Endothelial cell of umbilical vein (primary cell): ENCODE measurements at regions not wholly inside any gene's neighbourhood (a gene's known extent, or its start where the extent isn't known, plus 50 kb on each side); places are given as distances from the start of the nearest gene placed in this dataset.

ENCODE experiments used
- BruUV-seq: library from RNA; stranded (reverse); fragments of 400-500 nt; replicated peaks from 2 replicates; lab custom pipeline; 2021; lab: Mats Ljungman, UMichigan
- CTCF ChIA-PET: fragments of 300-600, 350-600 bp; sonication (Branson Sonifier 250); formaldehyde crosslinking; loops from one replicate; lab custom pipeline; 2021; ENCODE audit warnings: antibody characterized with exemption, inconsistent platforms; lab: Charles Lee
- POLR2A ChIA-PET: fragments of 300-600, 350-600 bp; sonication (Branson Sonifier 250); formaldehyde crosslinking; loops from one replicate; lab custom pipeline; 2021; ENCODE audit warnings: antibody characterized with exemption, inconsistent platforms; lab: Charles Lee
- DNase-seq: peaks from one replicate; pipeline ENCODE4 v3.0.0-alpha.2; 2011; ENCODE audit warnings: low read depth, low spot score
- FAIRE-seq: peaks from 2 replicates; lab custom pipeline; 2011; peaks lifted over from hg19 to GRCh38; lab: Jason Lieb, UNC
- H2AFZ ChIP-seq: 2 replicates; pipeline ENCODE4 v1.6.0; 2012; ENCODE audit warnings: low read depth, low read length, control low read depth, inconsistent platforms
- H3K27ac ChIP-seq: 2 replicates; pipeline ENCODE4 v1.5.1; 2011; ENCODE audit warnings: low read depth, mild to moderate bottlenecking, control low read depth, low read length, moderate library complexity; ENCODE audit not compliant: insufficient read depth
- H3K27me3 ChIP-seq, 2 experiments: 2 replicates each; pipeline versions ENCODE4 v1.6.0 to v1.6.1; 2011; ENCODE audit warnings: low read length in 2 of 2, mixed read lengths in 1 of 2; ENCODE audit not compliant: control insufficient read depth in 2 of 2, insufficient read depth in 2 of 2
- H3K36me3 ChIP-seq, 2 experiments: 2 replicates in 1 of 2; 3 replicates in 1 of 2; pipeline ENCODE4 v1.5.1; 2011; ENCODE audit warnings: low read length in 2 of 2, mild to moderate bottlenecking in 1 of 2, moderate library complexity in 1 of 2; ENCODE audit not compliant: control insufficient read depth in 2 of 2, insufficient read depth in 2 of 2; ENCODE audit errors: extremely low read depth in 1 of 2
- H3K4me1 ChIP-seq: 3 replicates; pipeline ENCODE4 v1.5.1; 2011; ENCODE audit warnings: mild to moderate bottlenecking, low read length; ENCODE audit not compliant: control insufficient read depth, insufficient read depth; ENCODE audit errors: extremely low read depth
- H3K4me2 ChIP-seq: 2 replicates; pipeline ENCODE4 v1.6.1; 2011; ENCODE audit warnings: low read length, control low read depth, mixed read lengths; ENCODE audit not compliant: insufficient read depth
- H3K4me3 ChIP-seq, 3 experiments: fragments of 200-600 bp in 1 of 3; sonication (generic), shearing (Covaris generic) in 1 of 3; replicated peaks in 1 of 3; 2 replicates each; pipeline ENCODE4 v1.5.1; 2011 to 2016; ENCODE audit warnings: control low read depth in 3 of 3, low read length in 3 of 3, mild to moderate bottlenecking in 2 of 3, inconsistent platforms in 1 of 3, low read depth in 1 of 3, moderate library complexity in 1 of 3; ENCODE audit not compliant: insufficient read depth in 1 of 3
- H3K79me2 ChIP-seq: 2 replicates; pipeline ENCODE4 v1.6.0; 2012; ENCODE audit warnings: low read length, inconsistent platforms; ENCODE audit not compliant: control insufficient read depth, insufficient read depth
- H3K9ac ChIP-seq: replicated peaks from 2 replicates; pipeline ENCODE3; 2011; ENCODE audit warnings: low read length, control low read depth; ENCODE audit not compliant: insufficient read depth; ENCODE audit errors: extremely low read depth
- H3K9me1 ChIP-seq: replicated peaks from 3 replicates; pipeline ENCODE4 v1.6.0; 2011; ENCODE audit warnings: mild to moderate bottlenecking, low read length; ENCODE audit not compliant: control insufficient read depth, insufficient read depth; ENCODE audit errors: extremely low read depth
- H3K9me3 ChIP-seq: replicated peaks from 2 replicates; pipeline ENCODE4 v1.5.1; 2012; ENCODE audit warnings: low read length, inconsistent platforms; ENCODE audit not compliant: control insufficient read depth, insufficient read depth
- H4K20me1 ChIP-seq: replicated peaks from 2 replicates; pipeline ENCODE3; 2011; ENCODE audit warnings: mild to moderate bottlenecking, low read length; ENCODE audit not compliant: control insufficient read depth, insufficient read depth; ENCODE audit errors: extremely low read depth
- EZH2 ChIP-seq: IDR thresholded peaks from 2 replicates; pipeline ENCODE4 v1.6.1; 2012; ENCODE audit warnings: borderline replicate concordance, low read depth, mild to moderate bottlenecking, moderate library complexity, low read length, inconsistent platforms; ENCODE audit not compliant: severe bottlenecking
- FOS ChIP-seq: IDR thresholded peaks from 2 replicates; pipeline ENCODE4 v1.6.1; 2011; ENCODE audit warnings: mild to moderate bottlenecking, low read length, moderate library complexity, borderline replicate concordance; ENCODE audit not compliant: insufficient read depth
- GATA2 ChIP-seq: IDR thresholded peaks from 2 replicates; pipeline ENCODE4 v1.7.0; 2011; ENCODE audit warnings: low read depth, mild to moderate bottlenecking, moderate library complexity, mixed read lengths, low read length; ENCODE audit not compliant: insufficient read length, insufficient read depth
- JUN ChIP-seq: IDR thresholded peaks from 2 replicates; pipeline ENCODE4 v1.6.1; 2011; ENCODE audit warnings: borderline replicate concordance, low read depth; ENCODE audit not compliant: insufficient read length, insufficient read depth
- MYC ChIP-seq: IDR thresholded peaks from one replicate; pipeline ENCODE4 v1.6.1; 2011; ENCODE audit warnings: mild to moderate bottlenecking, low read depth, low read length
- POLR2A ChIP-seq: IDR thresholded peaks from 2 replicates; pipeline ENCODE4 v1.6.1; 2012; ENCODE audit warnings: low read depth, mild to moderate bottlenecking, control low read depth, low read length
- POLR2AphosphoS5 ChIP-seq: IDR thresholded peaks from 2 replicates; pipeline ENCODE4 v1.6.1; 2012; ENCODE audit warnings: low read depth, mild to moderate bottlenecking, control low read depth, low read length, moderate library complexity; ENCODE audit not compliant: insufficient read depth
- dilution Hi-C: fragments of 300-500 bp; cut with MboI; formaldehyde crosslinking; loops from one replicate; pipeline ENCODE4 v1.15.0; 2019; ENCODE audit warnings: low sequenced_read_pairs; ENCODE audit not compliant: extremely low pct_ligation_motif_present
- intact Hi-C: fragments of 100-400 bp; cut with micrococcal nuclease; formaldehyde crosslinking; loops from one replicate; pipeline ENCODE4 v1.10.0; 2022
- TF ChIP-seq, protein P1 (sequence below): IDR thresholded peaks from 2 replicates; pipeline ENCODE4 v1.6.1; 2011; ENCODE audit not compliant: insufficient read depth, insufficient read length
- TF ChIP-seq, protein P2 (sequence below), 2 donors: IDR thresholded peaks; 1 replicate in 1 of 2; 2 replicates in 1 of 2; pipeline ENCODE4 v1.5.1; 2011; ENCODE audit warnings: low read length in 2 of 2, mild to moderate bottlenecking in 2 of 2, moderate library complexity in 2 of 2, control low read depth in 1 of 2, inconsistent platforms in 1 of 2, low read depth in 1 of 2; ENCODE audit not compliant: insufficient read depth in 1 of 2; ENCODE audit errors: extremely low read depth in 1 of 2

DNA sequence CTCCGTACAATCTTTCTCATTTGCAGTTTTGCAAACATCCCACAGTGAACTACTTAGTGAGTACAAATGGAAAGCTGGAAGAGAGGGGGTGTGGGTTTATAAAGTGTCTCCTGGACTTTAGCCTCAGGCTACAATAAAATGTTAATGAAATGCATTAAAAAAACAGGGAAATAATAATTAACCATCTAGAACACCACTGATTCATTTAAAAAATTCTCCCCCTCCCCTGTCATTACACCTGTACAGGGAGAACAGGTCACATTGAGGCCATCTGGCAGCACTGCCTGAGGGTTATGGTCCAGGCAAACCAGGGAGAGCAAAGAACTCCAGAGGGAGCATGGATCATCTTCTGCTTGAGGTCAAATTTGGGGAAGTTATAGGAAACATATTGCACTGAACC lies 96.3 kb downstream of the TSPAN8 start:
- dilution Hi-C loops = no loop called here
- H3K27me3 ChIP-seq = no peaks in the 10 kb centered on the region

More for the DNA sequence above, 96.3 kb downstream of the TSPAN8 start:
- Histone ChIP-seq H3K4me3 (no peak overlapping the region), H3K9me1 (no peaks in the 10 kb centered on the region), H2AFZ (no peak overlapping the region), H3K79me2 (no peaks in the 10 kb centered on the region), H3K36me3 (no peaks in the 10 kb centered on the region), H3K9me3 (no peaks in the 10 kb centered on the region), H3K27ac (no peak overlapping the region), H4K20me1 (no peaks in the 10 kb centered on the region), H3K4me1 (no peaks in the 10 kb centered on the region), H3K4me2 (no peak overlapping the region), H3K9ac (no peak overlapping the region)
- ChIA-PET POLR2A (no interaction called here), CTCF (no interaction called here)
- DNase-seq (no peak), FAIRE-seq (no peak)
- TF ChIP-seq POLR2AphosphoS5 (no peak), FOS (no peak), POLR2A (no peak), JUN (no peak), MYC (no peak), GATA2 (no peak), EZH2 (no peak)
- TF ChIP-seq, protein P1, sequence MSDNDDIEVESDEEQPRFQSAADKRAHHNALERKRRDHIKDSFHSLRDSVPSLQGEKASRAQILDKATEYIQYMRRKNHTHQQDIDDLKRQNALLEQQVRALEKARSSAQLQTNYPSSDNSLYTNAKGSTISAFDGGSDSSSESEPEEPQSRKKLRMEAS = no peak
- TF ChIP-seq, protein P2, sequence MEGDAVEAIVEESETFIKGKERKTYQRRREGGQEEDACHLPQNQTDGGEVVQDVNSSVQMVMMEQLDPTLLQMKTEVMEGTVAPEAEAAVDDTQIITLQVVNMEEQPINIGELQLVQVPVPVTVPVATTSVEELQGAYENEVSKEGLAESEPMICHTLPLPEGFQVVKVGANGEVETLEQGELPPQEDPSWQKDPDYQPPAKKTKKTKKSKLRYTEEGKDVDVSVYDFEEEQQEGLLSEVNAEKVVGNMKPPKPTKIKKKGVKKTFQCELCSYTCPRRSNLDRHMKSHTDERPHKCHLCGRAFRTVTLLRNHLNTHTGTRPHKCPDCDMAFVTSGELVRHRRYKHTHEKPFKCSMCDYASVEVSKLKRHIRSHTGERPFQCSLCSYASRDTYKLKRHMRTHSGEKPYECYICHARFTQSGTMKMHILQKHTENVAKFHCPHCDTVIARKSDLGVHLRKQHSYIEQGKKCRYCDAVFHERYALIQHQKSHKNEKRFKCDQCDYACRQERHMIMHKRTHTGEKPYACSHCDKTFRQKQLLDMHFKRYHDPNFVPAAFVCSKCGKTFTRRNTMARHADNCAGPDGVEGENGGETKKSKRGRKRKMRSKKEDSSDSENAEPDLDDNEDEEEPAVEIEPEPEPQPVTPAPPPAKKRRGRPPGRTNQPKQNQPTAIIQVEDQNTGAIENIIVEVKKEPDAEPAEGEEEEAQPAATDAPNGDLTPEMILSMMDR (IDR thresholded peaks at IDR 0.05; ENCODE audit: extremely low read depth in 1 of 2, insufficient read depth in 1 of 2, low read depth in 1 of 2, low read length in 2 of 2) = no peak
- BruUV-seq = no TSS peak
- intact Hi-C loops = no loop called here
